ENCODE measurements at regions not wholly inside any gene's neighbourhood (a gene's known extent, or its start where the extent isn't known, plus 50 kb on each side); places are given as distances from the start of the nearest gene placed in this dataset.

DNA sequence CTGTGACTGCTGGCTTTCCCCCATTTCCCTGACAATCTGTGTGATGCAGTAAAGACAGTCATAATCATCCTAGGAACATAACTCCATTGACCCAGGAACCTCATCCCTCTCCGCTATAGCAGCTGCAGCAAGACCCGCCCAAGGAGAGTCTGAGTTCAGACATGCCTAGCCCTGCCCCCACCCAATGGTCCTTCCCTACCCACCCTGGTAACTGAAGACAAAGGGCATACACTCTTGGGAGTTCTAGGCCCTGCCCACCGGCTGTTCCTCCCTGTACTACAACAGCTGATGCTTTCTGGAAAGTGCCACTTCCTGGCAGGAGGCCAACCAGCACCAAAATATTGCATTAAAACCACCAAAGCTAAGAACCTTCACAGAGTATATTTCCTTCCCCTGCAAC is 1035.6 kb downstream of the C4orf33 start:
- TF ChIP-seq POLR2A (IDR thresholded peaks at IDR 0.05), result no peak
- TF ChIP-seq, protein P1, sequence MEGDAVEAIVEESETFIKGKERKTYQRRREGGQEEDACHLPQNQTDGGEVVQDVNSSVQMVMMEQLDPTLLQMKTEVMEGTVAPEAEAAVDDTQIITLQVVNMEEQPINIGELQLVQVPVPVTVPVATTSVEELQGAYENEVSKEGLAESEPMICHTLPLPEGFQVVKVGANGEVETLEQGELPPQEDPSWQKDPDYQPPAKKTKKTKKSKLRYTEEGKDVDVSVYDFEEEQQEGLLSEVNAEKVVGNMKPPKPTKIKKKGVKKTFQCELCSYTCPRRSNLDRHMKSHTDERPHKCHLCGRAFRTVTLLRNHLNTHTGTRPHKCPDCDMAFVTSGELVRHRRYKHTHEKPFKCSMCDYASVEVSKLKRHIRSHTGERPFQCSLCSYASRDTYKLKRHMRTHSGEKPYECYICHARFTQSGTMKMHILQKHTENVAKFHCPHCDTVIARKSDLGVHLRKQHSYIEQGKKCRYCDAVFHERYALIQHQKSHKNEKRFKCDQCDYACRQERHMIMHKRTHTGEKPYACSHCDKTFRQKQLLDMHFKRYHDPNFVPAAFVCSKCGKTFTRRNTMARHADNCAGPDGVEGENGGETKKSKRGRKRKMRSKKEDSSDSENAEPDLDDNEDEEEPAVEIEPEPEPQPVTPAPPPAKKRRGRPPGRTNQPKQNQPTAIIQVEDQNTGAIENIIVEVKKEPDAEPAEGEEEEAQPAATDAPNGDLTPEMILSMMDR (IDR thresholded peaks at IDR 0.05), result no peak

Data from right lobe of liver (tissue), 4 donors.